ENCODE measurements at regions not wholly inside any gene's neighbourhood (a gene's known extent, or its start where the extent isn't known, plus 50 kb on each side); places are given as distances from the start of the nearest gene placed in this dataset.

DNA sequence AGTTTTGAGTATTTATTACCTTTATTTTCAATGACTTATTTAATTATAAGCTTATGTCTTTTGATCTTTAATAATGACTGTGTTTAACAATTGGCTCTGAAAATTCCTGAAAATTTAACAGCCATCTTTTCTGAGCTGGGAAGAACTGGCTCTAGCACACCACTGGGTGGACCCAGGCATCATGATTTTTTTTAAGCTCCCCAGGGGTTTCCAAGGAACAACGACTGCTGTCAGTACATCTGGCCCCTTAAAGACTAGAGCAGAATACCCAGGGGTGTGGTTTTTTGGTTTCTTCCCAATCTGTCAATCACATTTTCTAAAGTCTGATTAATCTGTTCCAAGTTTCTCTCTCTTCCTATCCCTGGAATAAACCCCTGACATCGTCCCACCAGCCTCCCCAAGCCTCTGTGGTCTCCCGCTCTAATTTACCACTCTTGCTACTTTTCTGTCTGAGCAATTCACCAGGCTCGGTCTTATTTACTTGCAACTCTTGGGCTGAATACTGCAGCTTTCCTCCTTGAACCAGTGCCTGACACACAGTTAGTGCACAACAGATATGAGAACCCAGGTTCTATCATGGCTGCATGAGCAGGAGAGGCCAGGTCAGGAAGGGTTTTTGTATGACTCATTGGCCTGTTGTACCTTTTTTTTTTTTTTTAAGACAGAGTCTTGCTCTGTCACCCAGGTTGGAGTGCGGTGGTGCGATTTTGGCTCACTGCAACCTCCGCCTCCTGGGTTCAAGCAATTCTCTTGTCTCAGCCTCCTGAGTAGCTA, 321.9 kb downstream of the ZSWIM6 start:
- no peak for DNase-seq

DNA sequence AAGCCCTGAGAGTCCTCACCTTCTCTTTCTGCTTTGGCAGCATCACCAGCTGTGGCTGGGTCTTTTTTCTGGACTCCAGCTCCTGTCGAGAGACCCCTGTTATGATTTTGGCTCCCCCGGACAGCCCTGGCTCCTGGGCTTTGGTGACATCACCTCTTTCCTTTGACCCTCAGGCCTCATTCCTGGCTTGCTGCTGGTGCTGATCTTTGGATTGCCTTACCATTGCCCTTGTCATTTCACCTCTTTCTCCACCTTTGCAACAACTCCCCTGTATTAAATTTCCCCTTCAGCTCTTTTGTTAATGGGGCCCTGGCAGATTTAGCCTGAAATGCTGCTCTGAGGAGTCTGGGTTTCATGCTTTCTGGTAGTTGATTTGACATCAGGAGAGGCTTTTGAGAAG, 322.8 kb downstream of the ZSWIM6 start:
- no peak for DNase-seq

DNA sequence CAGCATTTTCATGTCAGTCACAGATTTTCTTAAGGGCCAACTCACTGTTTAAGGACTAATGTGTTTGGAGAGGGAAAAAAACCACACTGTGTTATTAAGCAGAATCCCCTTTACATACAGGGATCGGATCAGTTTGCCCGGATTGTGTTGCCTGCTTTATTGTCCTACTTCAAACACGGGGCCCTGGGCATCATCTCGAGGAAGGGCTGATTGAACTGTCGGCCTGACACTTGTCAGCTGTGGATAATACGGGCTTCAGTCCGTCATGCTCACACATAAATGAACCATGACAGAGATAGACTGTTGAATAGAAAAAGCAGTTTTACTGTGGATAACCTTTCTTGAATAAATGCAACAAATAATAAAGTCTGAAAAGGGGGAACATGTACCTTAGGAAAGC, 325.0 kb downstream of the ZSWIM6 start:
- no peak for DNase-seq

DNA sequence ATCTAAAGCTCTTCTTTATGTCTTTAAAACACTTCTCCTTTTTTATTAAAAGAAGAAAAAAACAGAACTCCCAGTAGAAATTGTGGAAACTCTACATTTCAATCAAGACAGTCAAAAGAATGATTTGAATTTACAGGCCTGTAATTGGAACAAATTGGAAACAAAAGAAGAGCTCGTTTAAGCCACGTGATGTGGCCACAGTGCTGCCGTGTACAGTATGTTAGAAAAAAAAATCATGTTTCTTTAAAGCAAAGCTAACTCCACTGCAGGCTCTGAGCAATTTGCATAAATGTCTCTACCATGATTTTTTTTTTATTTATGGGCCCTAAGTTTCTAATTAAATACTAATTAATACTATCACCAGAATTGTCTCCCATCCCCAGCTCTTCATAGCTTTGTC, 325.6 kb downstream of the ZSWIM6 start:
- DNase-seq = peak in 1 of 2 donors; percentile 19

DNA sequence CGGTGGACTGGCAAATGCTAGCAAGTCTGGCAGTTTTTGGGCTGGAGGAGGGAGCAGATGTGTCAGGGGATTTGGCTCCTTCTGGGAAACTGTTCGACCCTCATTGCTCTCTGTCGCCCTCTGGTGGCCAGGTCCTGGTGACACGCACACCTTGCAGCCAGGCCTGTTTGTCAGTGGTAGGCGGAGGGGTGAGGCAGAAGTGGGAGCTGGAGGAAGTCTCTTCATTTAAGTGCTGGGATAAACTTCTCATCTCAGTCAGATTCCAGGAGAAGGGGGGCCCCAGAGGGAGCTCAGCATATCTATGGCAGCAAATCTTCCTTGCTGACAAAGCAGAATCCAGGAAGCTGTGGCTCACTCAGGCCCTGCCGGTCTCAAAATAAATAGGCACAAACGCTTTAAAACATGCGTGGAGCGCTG, 326.5 kb downstream of the ZSWIM6 start:
- peak; percentile 43 to 50 for DNase-seq

DNA sequence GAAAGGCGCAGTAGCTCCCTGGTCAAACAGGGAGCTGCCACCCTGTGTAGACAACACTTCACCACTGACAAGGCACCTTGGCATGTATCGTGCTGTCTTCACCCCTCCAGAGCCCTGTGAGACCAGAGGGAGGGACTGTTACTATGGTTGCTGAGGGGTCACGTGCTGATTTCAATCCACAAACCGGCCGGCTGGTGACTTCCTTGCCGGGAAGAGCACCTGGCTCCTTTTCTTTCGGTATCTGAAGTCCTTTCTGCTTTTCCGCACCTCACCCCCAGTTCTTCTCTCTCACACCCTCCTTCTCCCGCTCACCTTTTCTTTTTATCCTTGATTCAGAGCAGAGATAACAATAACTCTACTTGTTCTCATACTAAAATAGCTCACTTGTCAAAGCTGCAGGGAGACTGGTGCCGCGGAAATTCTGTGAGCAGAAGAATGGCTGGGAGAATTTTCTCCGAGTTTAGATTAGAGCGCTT, 327.2 kb downstream of the ZSWIM6 start:
- DNase-seq = no peak

DNA sequence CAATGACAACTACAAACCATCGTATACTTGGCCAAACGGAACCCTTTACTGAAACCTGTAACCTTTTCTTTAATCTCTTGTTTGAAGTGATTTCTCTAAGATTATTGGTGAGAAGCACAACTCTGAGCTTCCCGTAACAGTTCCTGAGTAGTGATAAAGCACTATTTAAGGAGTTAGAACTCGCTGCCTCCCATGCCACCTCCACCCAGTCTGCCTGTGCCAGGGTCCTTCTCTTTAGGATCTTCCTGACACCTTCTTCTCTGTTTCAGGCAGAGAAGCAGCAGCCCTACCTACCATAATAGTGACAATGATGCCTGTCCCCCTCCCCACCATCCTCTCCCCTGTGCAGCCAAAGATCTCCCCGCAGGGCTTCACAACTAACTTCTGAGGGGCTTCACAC, 330.6 kb downstream of the ZSWIM6 start:
- no peak for DNase-seq

DNA sequence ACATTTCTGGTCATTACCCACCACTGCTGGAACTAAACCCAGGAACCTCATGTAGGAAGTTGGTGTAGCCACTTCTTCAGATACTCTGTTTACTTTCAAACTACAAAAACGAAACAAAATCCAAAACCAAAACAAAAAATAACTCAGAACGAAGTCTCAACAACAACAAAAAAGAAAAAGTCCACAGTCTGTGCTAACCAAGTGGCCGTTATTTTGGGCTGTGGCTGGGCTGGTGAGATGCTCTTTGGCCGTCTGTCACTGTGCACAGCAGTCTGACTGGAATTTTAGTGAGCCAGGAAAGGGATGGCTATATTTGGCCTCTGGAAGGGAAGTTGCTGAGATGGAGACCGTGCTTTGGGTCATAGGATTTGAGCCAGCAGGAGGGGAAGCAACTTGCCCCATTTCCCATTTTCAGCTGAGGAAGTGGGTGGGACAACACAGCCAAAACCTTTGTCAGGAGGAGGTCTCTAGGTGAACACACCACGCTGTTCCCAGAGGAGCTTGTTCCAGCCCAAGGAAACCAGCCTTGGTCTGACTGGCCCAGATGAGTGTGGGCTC, 334.1 kb downstream of the ZSWIM6 start:
- peak; percentile 63 to 82 for DNase-seq

DNA sequence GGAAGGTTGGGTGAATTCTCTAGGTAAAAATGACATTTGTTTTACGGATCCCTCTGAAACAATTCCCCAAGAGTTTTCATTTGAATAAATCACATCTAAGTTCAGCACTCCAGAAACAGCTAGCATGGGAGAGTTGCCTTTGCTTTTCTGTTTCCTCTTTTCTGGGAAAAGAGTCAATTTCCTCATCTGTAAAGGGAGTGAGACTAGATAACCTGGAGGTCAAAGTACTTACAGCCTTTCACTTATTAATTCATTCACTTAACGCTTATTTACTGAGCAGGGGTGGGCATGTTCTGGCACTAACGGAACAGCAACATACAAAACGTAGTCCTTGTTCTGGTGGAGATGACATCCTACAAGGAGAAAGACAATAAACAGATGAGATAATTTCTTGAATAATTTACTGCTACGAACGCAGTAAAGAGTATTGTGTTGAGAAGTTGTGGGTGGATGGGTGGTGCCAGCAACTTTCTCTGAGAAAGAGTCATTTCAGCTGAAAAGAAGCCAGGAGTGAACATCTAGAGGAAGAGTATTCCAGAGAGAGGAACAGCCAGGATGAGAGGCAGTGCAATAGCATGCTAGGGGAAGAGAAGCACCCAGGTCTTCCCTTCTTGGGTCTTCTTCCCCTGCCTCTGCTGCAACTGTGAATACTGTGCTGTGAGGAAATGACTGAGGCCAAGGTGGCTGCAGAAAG, 335.6 kb downstream of the ZSWIM6 start:
- DNase-seq = peak; percentile 43 to 48

DNA sequence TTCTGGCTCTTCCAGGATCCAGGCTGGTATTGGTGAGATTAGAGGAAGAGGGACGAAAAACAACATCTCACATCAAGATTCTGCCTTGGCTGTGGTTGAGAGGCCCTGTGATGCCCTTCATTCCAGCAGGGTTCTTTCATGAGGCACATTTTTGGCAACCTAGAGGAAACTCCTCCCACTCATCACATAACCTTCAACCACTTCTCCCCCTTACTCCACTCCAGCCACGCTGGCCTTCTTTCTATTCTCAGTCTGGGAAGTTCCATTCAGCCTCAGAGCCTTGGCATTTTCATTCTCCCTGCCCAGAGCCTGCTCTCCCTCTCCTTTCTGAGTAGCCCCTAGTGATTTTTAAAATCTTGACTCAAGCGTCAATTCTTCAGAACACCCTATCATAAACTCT, 337.5 kb downstream of the ZSWIM6 start:
- DNase-seq = peak; percentile 24 to 48

DNA sequence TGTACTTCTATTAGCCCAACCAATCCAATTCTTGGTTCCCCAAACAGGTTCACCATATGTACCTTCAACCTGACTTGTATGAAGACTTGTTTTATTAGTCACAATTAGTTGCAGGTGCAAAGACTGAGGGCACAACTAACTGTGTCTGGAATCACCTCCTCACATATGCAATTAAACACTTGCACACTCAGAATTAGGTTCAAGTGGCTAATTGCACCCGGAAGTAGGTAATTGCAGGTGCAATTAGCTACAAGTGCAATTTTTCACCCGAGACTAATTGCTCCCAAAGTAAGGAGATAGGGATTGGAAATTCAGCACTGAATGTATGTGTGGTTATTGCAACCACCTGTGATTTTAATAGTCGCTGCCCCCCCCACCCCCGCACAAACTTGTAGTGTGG, 338.9 kb downstream of the ZSWIM6 start:
- DNase-seq = no peak

DNA sequence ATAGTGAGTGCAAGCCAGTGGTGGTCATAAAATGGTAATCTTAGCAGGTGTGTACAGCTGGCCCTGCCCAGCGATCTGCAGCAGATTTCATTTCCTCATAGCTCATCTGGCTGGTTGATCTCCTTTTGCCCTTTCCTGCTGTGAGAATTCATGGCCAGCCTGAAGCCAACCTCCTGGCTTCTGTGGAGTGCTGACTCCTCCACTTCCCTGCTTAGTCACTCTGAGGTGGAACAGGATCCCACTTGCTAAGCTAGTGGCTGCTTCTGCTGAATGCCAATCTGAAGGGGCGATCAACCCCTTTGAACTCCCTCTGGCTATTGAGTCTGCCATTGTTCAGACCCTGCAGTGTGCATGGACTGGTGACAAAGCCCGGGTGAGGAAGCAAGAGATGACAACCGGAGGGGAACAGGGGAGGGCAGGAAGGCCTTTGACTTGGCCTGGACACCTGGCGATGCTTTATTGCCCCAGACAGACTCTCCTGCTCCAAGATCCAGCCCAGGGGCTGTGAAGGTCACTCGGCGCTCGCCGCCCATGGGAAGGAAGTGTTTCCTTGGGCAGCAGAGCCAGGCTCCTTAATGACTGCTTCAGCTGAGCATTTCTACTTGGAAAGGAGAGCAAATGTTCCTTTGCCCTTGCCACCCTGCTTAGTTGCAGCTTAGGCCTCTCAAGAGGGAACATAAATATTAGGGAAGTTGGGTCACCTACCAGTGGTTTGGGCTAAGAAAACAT, 341.1 kb downstream of the ZSWIM6 start:
- peak; percentile 46 to 52 for DNase-seq

DNA sequence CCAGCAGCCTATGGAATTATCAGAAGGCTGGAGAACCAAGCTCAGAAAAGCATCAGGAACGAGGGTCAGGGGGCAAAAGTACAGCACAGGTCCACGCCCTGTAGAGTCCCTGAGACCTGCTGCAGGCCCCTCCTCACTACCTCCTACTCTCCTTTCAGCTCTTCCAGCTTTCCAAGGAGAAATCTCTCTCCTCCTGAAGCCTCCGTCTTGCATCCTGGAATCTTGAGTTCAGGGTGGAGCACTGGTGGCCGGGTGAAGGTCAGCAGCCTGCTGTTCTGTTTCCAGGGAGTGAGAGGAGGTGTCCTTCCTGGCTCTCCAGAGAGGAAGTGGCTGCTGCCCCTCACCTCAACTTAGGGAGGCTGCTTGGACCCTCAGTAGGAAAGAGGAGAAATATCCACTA, 342.3 kb downstream of the ZSWIM6 start:
- no peak for DNase-seq

DNA sequence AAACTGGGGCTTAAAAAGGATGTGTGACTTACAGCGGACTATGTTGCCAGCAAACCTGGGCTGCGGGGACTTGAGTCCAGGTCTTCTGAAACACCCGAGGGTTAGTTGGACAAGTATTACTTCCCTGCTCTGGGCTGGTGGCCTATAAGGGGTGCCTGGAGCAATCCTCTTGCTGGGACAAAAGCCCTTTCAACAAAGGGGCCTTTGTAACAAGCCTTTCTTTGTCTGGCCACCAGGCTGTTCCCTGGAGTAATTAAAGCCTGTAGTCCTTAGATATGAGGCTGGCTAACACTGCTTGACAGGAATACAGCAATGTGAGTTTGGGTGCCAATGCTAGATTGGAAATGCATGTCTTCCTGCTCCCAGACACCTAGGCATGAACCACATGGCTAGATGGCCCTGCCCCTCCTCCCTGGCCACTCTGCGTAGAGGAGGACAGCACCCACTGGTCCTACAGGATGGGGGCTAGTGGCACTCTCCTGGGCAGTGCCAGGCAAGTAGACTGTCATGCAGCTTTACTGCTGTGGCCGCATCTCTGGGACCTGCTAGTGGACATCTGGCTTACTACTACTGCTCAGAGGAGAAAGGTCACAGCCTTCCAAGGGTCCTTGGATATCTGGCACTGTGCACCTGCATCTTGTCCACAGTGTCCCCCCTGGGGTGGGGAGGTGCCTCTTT, 343.1 kb downstream of the ZSWIM6 start:
- DNase-seq = no peak

DNA sequence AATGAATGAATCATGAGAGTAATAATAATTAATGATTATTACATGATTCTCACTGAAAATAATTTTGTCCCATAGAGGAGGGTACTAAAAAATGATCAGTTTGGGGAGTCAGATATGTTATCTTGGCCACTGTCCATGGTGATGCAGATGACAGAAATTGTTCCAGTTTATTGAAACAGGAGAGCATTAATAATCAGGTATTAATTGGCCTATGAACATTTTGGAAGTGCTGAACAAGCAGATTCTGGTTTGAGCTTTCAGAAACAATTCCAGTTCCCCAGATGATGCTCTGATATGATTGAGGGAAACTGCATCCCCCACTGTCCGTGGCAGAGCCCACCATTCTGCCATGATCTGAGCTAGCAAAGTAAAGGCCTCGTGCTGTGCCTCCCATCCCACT, 345.2 kb downstream of the ZSWIM6 start:
- no peak for DNase-seq

DNA sequence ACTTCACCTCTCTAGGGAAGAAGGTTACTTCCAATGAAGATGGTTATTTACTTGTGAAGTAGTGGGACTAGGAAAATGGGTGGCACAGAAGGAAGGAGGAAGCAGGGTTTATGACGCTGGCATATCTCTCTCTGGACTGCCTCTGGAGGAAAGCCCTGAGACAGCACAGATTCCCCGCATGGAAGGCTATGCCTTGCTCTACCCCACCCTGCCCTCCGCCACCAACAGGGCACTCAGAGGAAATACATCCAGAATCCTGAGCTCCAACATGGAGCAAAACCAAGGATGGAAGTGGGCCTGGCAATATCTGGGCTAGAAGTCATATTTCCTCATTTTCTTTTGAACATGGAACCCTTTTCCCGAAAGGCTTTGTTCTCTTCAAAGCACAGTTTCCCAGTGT, 346.9 kb downstream of the ZSWIM6 start:
- no peak for DNase-seq

DNA sequence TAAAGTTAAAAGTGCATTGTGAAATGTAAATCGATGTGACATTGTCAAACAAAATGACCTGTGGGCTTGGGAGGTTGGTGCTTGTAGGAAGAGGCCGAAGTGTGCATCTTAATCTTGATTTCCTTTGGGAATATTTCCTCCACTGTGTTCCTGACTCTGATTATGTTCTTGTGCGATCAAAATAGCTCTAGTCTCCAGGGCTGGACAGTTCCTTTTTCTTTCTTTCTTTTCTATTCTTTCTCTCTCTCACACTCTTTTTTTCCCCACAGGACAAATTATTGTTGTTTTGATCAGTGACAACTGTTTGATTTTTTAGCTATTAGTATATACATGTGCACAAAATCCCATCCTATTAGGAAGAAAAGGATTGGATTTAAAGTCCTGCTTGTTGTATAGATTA, 347.5 kb downstream of the ZSWIM6 start:
- DNase-seq = no peak

DNA sequence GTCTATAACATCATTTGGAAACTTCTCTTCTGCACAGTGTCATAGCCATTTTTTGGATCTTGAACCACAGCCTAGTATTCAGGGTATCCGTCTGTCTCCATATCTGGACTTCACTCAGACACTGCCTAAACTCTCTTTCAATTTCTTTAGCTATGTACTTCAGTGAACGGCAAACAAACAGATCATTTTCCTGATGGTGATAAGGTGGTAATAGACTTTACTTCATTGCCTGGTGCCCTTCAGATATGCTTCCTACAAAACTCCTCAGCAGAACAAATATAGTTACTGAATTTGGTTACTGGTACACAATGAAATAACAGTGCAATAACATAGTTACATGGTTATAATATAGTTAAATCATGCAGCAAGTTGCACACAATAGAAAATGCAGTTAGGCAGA, 348.2 kb downstream of the ZSWIM6 start:
- DNase-seq = no peak

DNA sequence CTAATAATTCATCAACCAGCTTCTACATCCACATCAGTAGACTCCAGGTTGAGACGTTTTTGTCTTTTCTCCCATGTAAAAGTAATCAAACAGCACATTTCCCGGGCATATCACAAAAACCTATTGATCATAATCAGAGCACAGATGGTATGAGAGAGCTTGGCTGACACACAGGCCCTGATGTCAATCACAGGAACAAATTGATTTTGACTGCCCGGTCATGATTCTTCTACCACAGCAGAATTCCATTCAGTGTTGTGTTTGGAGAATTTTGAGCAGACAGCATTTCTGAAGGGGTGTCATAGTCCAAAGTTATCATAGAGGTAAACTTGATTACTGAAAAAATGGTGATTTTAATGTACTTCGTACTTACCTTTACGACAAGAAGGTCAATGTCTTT, 351.1 kb downstream of the ZSWIM6 start:
- DNase-seq = no peak

DNA sequence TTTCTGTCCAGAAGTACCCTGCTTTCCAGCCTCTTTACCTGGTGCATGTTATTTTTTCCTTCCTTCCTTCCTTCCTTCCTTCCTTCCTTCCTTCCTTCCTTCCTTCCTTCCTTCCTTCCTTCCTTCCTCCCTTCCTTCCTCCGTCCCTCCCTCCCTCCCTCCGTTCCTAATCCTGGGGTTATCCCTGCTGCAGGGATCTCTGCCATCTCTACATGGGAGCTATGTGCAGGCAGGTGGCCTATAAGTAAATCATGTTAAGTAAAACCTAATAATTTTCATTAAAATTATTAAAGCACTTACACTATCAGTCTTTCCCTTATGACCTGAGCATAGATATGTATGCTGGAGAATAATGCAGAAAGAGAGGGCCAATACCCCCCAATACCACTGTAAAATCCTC, 351.9 kb downstream of the ZSWIM6 start:
- no peak for DNase-seq

DNA sequence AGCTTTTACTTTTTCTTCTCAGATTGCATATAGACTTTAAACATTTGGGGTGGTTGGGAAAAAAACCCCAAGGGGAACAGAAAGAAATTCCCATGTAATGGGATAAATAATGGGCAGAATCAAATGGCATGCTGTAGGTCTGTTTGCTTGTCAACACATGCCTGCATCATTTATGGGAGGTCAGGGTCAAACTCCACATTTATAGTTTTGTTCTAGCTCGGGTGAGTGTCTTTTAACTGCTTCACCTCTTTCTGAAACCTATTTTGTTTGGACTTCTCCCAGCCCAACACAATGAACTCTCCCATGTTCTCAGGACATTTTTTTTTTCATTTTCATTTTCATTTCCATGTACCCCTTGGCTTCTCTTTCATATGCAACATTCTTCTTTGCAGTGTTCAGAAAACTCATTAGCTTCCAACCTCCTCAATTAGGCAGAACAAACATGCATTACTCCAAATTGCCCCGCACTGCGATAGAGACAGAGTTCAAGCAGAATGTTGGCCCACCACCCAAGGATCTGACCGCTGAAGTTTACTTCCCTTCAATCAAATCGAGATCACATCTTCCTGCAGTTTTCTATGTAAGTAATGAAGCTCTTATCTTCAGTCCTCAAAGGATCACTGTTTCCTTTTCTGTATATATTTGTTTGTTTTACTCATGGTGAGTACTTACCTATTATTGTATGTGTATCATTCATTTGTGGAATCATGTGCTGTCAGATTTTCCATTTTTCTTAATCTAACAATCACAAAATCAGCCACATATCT, 354.6 kb downstream of the ZSWIM6 start:
- no peak for DNase-seq

DNA sequence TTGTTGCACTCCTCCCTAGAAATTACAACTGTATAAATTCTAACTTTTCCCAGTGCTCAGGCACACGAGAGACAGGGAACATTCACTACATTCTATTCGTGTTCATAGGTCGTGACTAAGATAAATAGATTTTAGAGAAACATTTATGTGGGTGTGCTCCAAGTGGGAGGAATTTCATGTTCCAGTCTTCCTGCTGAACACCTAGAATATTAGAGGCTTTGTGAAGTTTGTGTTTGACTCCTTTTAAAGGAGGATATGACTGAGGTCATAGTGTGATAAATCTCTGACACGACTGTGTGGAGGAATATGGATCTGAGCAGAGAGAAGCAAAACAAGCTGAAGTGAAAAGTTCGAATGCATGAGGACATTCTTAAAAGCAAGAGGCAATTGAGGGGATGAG, 355.3 kb downstream of the ZSWIM6 start:
- DNase-seq = no peak
